CD4-positive, alpha-beta T cell treated with Interleukin-4 for 4 hours (primary cell): ENCODE measurements at regions not wholly inside any gene's neighbourhood (a gene's known extent, or its start where the extent isn't known, plus 50 kb on each side); places are given as distances from the start of the nearest gene placed in this dataset.
"Not testable (repeated sequence)": the region's sequence is repeated elsewhere in the genome, so short reads cannot be mapped to it uniquely, and the experiment has no call there.

ENCODE experiments used
- DNase-seq: peaks from one replicate; pipeline ENCODE4 v3.0.0-alpha.2; 2020

GRCh38 chr4:123649250-123649644, 252.7 kb downstream of the SPRY1 start:
- DNase-seq, result no peak

GRCh38 chr4:123649645-123650391, 253.2 kb downstream of the SPRY1 start:
- DNase-seq, result no peak

GRCh38 chr4:123651066-123651465, 254.5 kb downstream of the SPRY1 start:
- DNase-seq, result no peak

- DNase-seq, result no peak
These were observed 255.1 kb downstream of the SPRY1 start for GRCh38 chr4:123651536-123652180.

GRCh38 chr4:123652476-123652875, 255.9 kb downstream of the SPRY1 start:
- no peak for DNase-seq

GRCh38 chr4:123653236-123653635, 256.6 kb downstream of the SPRY1 start:
- no peak for DNase-seq

GRCh38 chr4:123656746-123657294, 260.2 kb downstream of the SPRY1 start:
- not testable (repeated sequence) for DNase-seq

GRCh38 chr4:123657606-123658005, 261.0 kb downstream of the SPRY1 start:
- DNase-seq, result not testable (repeated sequence)

- no peak for DNase-seq
These were observed 262.7 kb downstream of the SPRY1 start for GRCh38 chr4:123659262-123659661.

GRCh38 chr4:123659730-123660129, 263.1 kb downstream of the SPRY1 start:
- no peak for DNase-seq

- no peak for DNase-seq
These were observed 264.6 kb downstream of the SPRY1 start for GRCh38 chr4:123661080-123661737.

- DNase-seq, result no peak
These were observed 266.2 kb downstream of the SPRY1 start for GRCh38 chr4:123662827-123663226.

GRCh38 chr4:123666486-123666885, 269.9 kb downstream of the SPRY1 start:
- no peak for DNase-seq

GRCh38 chr4:123667496-123667895, 270.9 kb downstream of the SPRY1 start:
- DNase-seq, result no peak

GRCh38 chr4:123667991-123668390, 271.4 kb downstream of the SPRY1 start:
- DNase-seq, result no peak

- no peak for DNase-seq
These were observed 275.2 kb downstream of the SPRY1 start for GRCh38 chr4:123671636-123672404.

GRCh38 chr4:123672987-123673386, 276.4 kb downstream of the SPRY1 start:
- DNase-seq, result no peak

GRCh38 chr4:123673971-123674370, 277.4 kb downstream of the SPRY1 start:
- DNase-seq, result no peak

- DNase-seq, result no peak
These were observed 278.3 kb downstream of the SPRY1 start for GRCh38 chr4:123674762-123675465.

GRCh38 chr4:123675567-123675966, 279.0 kb downstream of the SPRY1 start:
- DNase-seq, result no peak

GRCh38 chr4:123676071-123676889, 279.7 kb downstream of the SPRY1 start:
- no peak for DNase-seq

- DNase-seq, result no peak
These were observed 280.3 kb downstream of the SPRY1 start for GRCh38 chr4:123676890-123677229.
